Muscle of leg (tissue), 3 donors: ENCODE measurements at regions not wholly inside any gene's neighbourhood (a gene's known extent, or its start where the extent isn't known, plus 50 kb on each side); places are given as distances from the start of the nearest gene placed in this dataset.

Experiments used
- DNase-seq: peaks from one replicate; pipeline ENCODE4 v3.0.0; 2013
- H3K27ac ChIP-seq: one replicate; pipeline ENCODE4 v1.5.1; 2013; ENCODE audit warnings: mild to moderate bottlenecking, low read length, control low read depth
- H3K27me3 ChIP-seq: one replicate; pipeline ENCODE4 v1.6.1; 2013; ENCODE audit warnings: low read length; ENCODE audit not compliant: control insufficient read depth, insufficient read depth
- H3K36me3 ChIP-seq: one replicate; pipeline ENCODE4 v1.6.1; 2013; ENCODE audit warnings: low read length; ENCODE audit not compliant: control insufficient read depth, insufficient read depth
- H3K4me1 ChIP-seq: one replicate; pipeline ENCODE4 v1.6.1; 2013; ENCODE audit warnings: low read length; ENCODE audit not compliant: control insufficient read depth, insufficient read depth
- H3K4me3 ChIP-seq: one replicate; pipeline ENCODE4 v1.5.1; 2013; ENCODE audit warnings: low read length, control low read depth
- H3K9me3 ChIP-seq: replicated peaks from 2 replicates; pipeline ENCODE4 v1.6.1; 2013; ENCODE audit warnings: low read depth, low read length; ENCODE audit not compliant: control insufficient read depth
- WGBS: methylation state at CpG from one replicate; pipeline ENCODE4 v1.1.5; 2013; ENCODE audit warnings: missing lambda C conversion rate; ENCODE audit not compliant: insufficient coverage; 5-methylcytosine and 5-hydroxymethylcytosine counted together

- no CpG with 5 or more reads among the region's 4 CpGs for WGBS
- Histone ChIP-seq H3K4me3 (no peak overlapping the region), H3K36me3 (no peaks in the 10 kb centered on the region), H3K4me1 (no peaks in the 10 kb centered on the region), H3K27me3 (no peaks in the 10 kb centered on the region), H3K27ac (no peak overlapping the region), H3K9me3 (no peaks in the 10 kb centered on the region)
- DNase-seq: no peak
These were observed 527.7 kb upstream of the WWC1 start for GRCh38 chr5:167763772-167764171.

- no peaks in the 10 kb centered on the region for H3K4me1 ChIP-seq
- no peak overlapping the region for H3K4me3 ChIP-seq
- no peak overlapping the region for H3K27ac ChIP-seq
- H3K9me3 ChIP-seq: no peaks in the 10 kb centered on the region
- no peaks in the 10 kb centered on the region for H3K27me3 ChIP-seq
- DNase-seq: no peak
- no peaks in the 10 kb centered on the region for H3K36me3 ChIP-seq
- 29% methylated on average over 1 of the region's 6 CpGs for WGBS
These were observed 526.7 kb upstream of the WWC1 start for GRCh38 chr5:167764641-167765289.

- no peaks in the 10 kb centered on the region for H3K27me3 ChIP-seq
- no peaks in the 10 kb centered on the region for H3K36me3 ChIP-seq
- H3K4me3 ChIP-seq: no peak overlapping the region
- H3K4me1 ChIP-seq: no peaks in the 10 kb centered on the region
- no peaks in the 10 kb centered on the region for H3K9me3 ChIP-seq
- no peak overlapping the region for H3K27ac ChIP-seq
- DNase-seq: peak; percentile 32
- 40% methylated on average over 4 of the region's 7 CpGs for WGBS
These were observed 526.1 kb upstream of the WWC1 start for GRCh38 chr5:167765352-167765751.

GRCh38 chr5:167766957-167767356 lies 524.5 kb upstream of the WWC1 start:
- Histone ChIP-seq H3K36me3 (no peaks in the 10 kb centered on the region), H3K27me3 (no peaks in the 10 kb centered on the region), H3K4me1 (no peaks in the 10 kb centered on the region), H3K27ac (no peak overlapping the region), H3K4me3 (no peak overlapping the region), H3K9me3 (no peaks in the 10 kb centered on the region)
- DNase-seq: no peak
- no CpG with 5 or more reads among the region's 2 CpGs for WGBS

- no CpG with 5 or more reads among the region's 4 CpGs for WGBS
- DNase-seq: no peak
These were observed 523.6 kb upstream of the WWC1 start for GRCh38 chr5:167767795-167768194.

GRCh38 chr5:167769846-167770413 lies 521.5 kb upstream of the WWC1 start:
- Histone ChIP-seq H3K36me3 (no peaks in the 10 kb centered on the region), H3K27me3 (no peaks in the 10 kb centered on the region), H3K27ac (no peak overlapping the region), H3K9me3 (no peaks in the 10 kb centered on the region), H3K4me3 (no peak overlapping the region), H3K4me1 (no peaks in the 10 kb centered on the region)
- WGBS: no CpG with 5 or more reads among the region's 2 CpGs
- DNase-seq: no peak

More at GRCh38 chr5:167767795-167768194, 523.6 kb upstream of the WWC1 start:
- Histone ChIP-seq H3K36me3 (no peaks in the 10 kb centered on the region), H3K9me3 (no peaks in the 10 kb centered on the region), H3K4me3 (no peak overlapping the region), H3K27ac (no peak overlapping the region), H3K4me1 (no peaks in the 10 kb centered on the region), H3K27me3 (no peaks in the 10 kb centered on the region)

- H3K27ac ChIP-seq: no peak overlapping the region
- no peaks in the 10 kb centered on the region for H3K27me3 ChIP-seq
- 40% methylated on average over 1 of the region's 5 CpGs for WGBS
- H3K9me3 ChIP-seq: no peaks in the 10 kb centered on the region
- no peaks in the 10 kb centered on the region for H3K36me3 ChIP-seq
- DNase-seq: no peak
- H3K4me1 ChIP-seq: no peaks in the 10 kb centered on the region
- no peak overlapping the region for H3K4me3 ChIP-seq
These were observed 521.0 kb upstream of the WWC1 start for GRCh38 chr5:167770461-167770860.

- DNase-seq: no peak
- Histone ChIP-seq H3K9me3 (no peaks in the 10 kb centered on the region), H3K4me1 (no peaks in the 10 kb centered on the region), H3K27me3 (no peaks in the 10 kb centered on the region), H3K4me3 (no peak overlapping the region), H3K36me3 (no peaks in the 10 kb centered on the region), H3K27ac (no peak overlapping the region)
- no CpG with 5 or more reads among the region's 6 CpGs for WGBS
These were observed 519.9 kb upstream of the WWC1 start for GRCh38 chr5:167771571-167771970.

DNA sequence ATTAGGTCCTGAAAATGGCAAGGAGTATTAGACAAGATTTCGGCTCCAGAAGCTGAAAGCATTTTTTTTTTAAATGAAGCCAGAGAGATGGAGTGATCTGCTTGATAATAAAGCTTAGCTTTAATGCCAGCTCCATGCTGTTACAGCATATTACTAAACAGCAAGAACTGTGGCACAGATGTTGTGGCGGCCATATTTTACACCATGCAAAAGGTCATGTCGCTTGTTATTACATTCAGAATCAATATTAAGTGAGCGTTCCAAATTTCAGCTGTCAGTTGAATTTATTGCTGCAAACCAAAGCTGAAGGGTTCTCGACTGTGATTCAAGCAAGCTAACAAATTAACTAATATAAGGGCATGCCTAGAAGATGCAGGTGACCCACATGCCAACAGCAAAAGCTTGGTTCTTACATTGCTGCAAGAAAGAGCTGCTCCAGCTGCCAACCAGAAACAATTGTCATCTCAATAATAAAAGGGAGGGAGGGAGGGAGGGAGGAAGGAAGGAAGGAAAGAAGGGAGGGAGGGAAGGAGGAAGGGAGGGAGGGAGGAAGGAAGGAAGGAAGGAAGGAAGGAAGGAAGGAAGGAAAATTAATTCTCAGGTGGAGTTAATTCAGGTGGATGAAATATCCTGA lies 517.7 kb upstream of the WWC1 start:
- H3K4me3 ChIP-seq: no peak overlapping the region
- no peaks in the 10 kb centered on the region for H3K4me1 ChIP-seq
- no peaks in the 10 kb centered on the region for H3K27me3 ChIP-seq
- WGBS: 67% methylated on average over 3 of the region's 5 CpGs
- DNase-seq: no peak
- no peaks in the 10 kb centered on the region for H3K9me3 ChIP-seq
- no peak overlapping the region for H3K27ac ChIP-seq
- H3K36me3 ChIP-seq: no peaks in the 10 kb centered on the region

- no peak overlapping the region for H3K27ac ChIP-seq
- H3K36me3 ChIP-seq: no peaks in the 10 kb centered on the region
- H3K27me3 ChIP-seq: no peaks in the 10 kb centered on the region
- WGBS: no CpG with 5 or more reads among the region's 1 CpG
- no peaks in the 10 kb centered on the region for H3K9me3 ChIP-seq
- H3K4me3 ChIP-seq: no peak overlapping the region
- DNase-seq: no peak
- H3K4me1 ChIP-seq: no peaks in the 10 kb centered on the region
These were observed 513.7 kb upstream of the WWC1 start for GRCh38 chr5:167777746-167778145.
